NCI-H1436 (cell line): ENCODE measurements at regions not wholly inside any gene's neighbourhood (a gene's known extent, or its start where the extent isn't known, plus 50 kb on each side); places are given as distances from the start of the nearest gene placed in this dataset.
"Not testable (repeated sequence)": the region's sequence is repeated elsewhere in the genome, so short reads cannot be mapped to it uniquely, and the experiment has no call there.

Experiments
- DNase-seq: peaks from one replicate; lab custom pipeline; 2025; lab: John Stamatoyannopoulos, UW

- DNase-seq: no peak
Observed at GRCh38 chr6:21334651-21335050, 258.9 kb upstream of the SOX4 start.

DNA sequence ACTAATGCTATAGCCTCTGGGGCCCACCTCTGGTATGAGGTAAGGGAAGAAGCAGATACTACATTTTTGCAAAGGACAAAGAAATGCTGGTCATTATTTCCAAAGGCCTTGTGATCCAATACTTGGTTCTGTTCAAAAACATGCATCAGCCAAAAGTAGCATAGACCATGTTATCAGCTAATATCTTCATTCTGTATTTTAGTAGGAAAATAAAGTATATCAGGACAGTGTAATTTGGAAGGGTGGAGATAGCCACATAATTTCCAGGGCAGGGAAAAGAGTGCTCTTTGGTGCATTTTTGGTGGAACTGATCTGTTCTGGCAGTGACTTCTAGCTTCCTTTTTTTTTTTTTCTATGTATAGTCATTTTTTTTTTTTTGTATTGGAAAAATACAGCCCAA, 258.0 kb upstream of the SOX4 start:
- DNase-seq: no peak

DNA sequence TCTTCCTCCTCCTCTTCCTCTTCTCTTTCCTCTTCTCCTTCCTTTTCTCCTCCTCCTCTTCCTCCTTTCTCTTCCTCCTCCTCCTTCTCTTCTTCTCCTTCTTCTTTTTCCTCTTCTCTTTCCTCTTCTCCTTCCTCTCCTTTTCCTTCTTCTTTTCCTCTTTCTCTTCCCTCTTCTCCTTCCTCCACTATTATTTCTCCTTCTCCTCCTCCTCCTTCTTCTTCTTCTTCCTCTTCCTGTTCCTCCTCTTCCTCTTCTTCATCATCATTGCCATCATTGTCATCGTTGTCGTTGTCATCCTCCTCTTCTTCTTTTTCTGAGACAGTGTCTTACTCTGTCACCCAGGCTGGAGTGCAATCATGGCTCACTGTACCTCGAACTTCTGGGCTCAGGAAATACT, 256.3 kb upstream of the SOX4 start:
- DNase-seq: no peak

- DNase-seq: no peak
Observed at GRCh38 chr6:21340573-21340972, 253.0 kb upstream of the SOX4 start.

- no peak for DNase-seq
Observed at GRCh38 chr6:21341910-21342309, 251.6 kb upstream of the SOX4 start.

DNA sequence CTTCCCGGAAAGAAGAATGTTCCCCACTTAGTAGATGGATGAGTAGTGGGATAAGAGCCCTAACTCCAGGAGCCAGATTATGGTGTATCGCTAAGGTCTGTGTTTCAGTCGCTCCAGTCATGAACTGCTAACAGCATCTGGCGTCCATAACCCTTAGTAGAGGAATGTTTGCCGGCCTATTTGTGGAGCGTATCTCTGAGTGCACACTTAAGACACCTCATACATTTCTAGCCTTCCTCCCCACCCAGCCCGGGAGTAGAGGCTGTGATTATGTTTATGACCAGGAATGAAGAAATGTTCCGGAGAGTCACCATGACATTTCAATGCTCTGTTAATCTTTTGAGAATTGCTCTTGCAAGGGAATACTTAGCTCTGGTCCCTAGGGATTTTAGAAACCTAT, 251.1 kb upstream of the SOX4 start:
- DNase-seq: no peak

- not testable (repeated sequence) for DNase-seq
Observed at GRCh38 chr6:21345704-21346103, 247.8 kb upstream of the SOX4 start.

DNA sequence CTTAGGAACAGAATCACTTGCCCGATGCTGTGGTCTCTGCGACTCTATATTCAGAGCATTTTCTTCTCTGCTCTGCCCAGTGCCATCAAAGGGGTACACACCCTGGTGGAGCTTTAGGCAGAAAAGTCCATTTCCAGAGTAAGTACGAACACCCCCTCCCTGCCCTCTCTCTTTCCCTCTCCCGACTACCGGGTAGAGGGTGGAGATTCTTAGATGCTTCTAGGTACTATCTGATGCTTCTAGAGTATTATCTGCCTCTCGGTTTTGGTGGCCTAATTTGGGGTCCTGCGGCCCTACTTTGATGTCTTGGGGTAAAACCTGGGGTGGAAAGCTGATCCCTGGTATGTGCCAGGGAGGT, 245.4 kb upstream of the SOX4 start:
- DNase-seq: no peak

DNA sequence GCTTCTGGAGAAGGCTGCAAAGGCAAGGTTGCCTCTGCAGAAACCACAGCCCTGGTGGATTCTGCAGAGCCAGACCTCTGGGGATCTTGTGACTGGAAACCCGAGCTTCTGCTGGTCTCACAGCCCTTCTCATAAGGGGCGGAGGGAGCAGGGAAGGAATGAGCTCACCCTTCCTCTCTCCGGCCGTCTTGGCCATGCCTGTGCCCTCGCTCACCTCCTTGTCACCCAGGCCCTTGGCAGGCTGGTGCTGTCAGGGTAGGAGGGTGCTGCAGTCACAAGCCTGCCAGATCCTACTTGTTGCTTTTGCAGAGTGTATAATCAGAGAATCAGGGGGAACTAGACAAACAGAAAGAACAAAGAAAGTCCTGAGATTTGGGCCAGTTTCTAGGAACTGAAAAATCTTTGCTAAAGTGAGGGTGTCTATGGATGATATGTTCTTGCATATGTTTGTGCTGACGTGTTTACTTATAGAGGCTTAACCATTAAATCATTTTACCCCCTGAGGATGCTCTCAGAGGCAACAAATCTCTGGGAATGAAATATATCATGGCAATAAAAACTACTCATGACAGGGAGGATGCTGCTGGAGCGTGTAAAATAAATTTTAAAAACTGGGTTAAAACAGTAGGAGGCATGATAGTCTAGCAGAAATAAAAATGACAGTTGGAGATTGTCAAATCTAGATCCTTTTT, 244.9 kb upstream of the SOX4 start:
- DNase-seq: no peak

GRCh38 chr6:21349834-21350233, 243.7 kb upstream of the SOX4 start:
- no peak for DNase-seq

DNA sequence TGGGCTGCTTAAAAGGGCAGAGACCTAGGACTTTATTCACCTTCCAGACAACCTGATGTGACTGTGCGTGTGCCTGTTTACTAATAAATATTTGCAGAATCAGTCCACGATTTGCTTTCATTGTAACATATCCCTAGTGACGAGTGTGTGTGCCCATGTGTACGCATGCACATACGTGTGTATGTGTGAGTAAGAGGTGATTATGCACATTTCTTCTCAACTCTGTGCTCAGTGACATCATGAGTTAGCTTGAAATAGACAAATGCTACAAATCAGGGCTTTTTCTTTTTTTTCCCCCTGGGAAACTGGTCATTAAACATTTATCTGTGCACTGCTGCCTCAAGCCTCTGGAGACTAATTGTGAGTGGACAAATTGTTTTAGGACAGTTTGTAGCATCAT, 242.6 kb upstream of the SOX4 start:
- DNase-seq: no peak

DNA sequence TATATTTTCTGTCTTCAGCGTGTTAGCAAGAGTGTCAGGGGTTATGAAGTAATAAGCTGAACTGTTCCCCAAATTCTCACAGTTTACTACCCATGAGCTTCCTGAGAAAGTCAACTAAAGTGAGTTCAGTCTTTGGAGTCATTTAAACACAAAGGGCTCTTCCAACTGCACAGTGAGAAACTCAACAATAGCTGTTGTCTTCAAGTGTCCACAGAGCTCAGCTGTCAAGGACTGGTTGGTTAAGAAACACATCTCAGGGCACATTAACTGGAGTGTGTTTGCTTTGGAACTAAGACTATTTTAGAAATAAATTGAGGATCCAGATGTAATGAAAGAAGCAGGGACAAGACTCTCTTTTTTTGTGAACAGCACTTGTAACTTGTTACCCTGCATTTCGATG, 241.4 kb upstream of the SOX4 start:
- no peak for DNase-seq

DNA sequence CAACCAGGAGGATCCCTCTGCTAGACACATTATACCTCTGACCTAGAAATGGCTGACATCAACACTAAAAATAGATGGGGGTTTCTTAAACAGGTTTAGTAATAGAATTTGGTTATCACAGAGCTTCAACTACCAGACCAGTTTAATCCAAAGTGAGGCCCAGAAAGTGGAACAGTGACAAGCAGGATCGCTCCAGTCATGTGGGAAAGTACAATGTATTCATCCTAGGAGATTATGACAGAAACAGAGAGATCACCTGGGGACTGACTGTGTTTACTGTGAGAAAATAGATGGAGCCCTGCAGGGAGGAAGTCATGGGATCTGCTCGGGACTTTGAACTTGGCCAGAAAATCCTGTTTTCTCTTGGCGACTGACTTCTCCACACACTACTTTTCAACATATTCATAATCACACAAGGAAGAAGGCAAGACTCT, 238.7 kb upstream of the SOX4 start:
- no peak for DNase-seq

- DNase-seq: no peak
Observed at GRCh38 chr6:21355638-21356037, 237.9 kb upstream of the SOX4 start.

DNA sequence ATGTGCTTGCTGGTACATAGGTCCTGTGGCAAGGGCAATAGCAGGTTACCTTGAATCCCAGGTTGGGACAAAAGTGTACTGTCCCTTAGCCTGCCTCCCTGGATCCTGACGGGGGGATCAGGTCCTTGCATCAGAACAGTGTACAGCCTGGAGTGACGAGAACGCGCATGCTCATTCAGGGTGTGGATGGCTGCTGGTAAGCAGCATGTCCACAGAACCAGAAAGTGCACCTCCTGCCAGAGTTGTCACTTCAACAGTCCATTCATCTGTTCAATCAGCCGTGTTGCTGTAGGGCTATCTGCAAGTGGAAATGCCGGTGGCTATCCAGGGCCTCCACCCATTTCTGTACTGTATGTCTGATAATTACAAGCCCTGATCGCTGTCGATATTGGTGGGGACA, 236.3 kb upstream of the SOX4 start:
- no peak for DNase-seq

DNA sequence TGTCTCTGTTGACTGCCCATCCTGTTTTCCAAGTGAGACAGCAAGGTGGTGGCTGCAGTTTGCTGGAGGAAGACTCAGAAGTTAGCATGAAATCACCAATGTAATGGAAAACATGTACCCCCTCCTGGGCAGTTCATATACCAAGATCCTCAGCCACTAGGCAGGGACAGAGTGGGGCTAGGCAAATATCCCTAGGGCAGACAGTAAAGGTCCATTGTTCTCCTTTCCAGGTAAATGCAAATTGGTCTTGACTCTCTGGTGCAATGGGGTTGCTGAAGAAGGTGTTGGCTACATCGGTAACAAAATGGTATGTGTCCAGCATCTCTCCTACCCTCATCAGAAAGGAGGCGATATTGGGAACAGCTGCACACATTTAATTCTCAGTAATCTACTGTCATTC, 233.6 kb upstream of the SOX4 start:
- DNase-seq: no peak

- no peak for DNase-seq
Observed at GRCh38 chr6:21360336-21360735, 233.2 kb upstream of the SOX4 start.

DNA sequence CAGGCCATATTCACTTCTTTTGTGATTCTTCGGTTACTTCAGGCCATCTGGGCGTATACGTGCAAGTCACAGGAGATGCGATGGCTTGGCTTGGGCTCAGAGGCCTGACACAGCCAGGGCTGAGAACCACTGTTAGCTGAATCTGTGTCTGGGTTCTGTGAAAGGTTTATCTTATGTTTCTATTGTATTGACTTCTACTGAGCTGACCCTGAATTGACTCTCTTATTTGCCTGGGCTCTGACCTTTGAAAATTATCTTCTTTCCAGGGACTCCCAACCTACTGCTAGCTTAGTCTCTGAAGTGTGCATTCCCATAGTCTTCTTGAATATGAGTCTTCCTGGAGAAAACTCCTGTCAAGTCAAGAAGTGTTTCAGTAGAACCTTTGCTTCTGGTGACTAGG, 226.4 kb upstream of the SOX4 start:
- DNase-seq: no peak

GRCh38 chr6:21367649-21368154, 225.8 kb upstream of the SOX4 start:
- DNase-seq: no peak

DNA sequence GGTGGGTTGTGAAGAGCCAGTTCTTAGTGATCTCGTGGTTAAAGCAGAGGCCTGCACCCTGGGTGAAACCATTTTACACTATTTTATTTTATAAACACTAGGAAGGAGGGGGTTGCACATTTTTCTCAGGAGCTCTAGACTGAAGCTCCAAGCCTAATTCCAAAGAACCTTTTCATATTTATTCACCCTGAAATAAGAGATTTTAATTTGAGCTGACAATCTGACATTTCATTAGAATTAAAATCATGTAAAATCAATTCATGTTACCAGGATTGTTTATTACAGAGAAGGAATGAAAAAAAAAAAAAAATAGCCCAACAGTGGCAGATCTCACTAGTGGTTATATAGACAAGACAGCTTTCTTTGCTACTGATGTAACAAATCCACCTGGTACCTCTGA, 222.5 kb upstream of the SOX4 start:
- DNase-seq: no peak

DNA sequence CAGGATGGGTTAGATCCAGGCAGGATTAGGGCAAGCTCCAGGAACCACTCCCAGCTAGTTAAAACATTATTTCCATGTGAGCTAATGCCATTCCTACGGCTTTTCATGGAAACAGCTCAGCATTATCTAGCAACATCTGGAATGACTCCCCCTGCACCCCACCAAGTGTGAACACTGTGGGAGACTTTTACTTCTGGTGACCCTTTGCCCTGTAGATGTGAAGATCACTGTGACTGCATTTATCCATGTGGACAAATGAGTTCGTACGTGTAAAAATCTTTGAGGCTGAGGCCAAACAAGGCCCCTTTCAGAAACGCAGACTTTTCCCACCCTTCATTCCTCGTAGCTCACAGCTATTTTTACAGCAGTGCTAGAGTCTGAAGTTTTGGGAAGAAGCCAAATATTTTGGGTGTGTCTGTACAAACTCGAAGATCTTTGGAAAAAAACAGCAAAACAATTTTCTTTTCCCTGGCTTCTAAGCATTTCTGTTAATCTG, 221.8 kb upstream of the SOX4 start:
- no peak for DNase-seq

- no peak for DNase-seq
Observed at GRCh38 chr6:21375151-21376116, 218.1 kb upstream of the SOX4 start.

DNA sequence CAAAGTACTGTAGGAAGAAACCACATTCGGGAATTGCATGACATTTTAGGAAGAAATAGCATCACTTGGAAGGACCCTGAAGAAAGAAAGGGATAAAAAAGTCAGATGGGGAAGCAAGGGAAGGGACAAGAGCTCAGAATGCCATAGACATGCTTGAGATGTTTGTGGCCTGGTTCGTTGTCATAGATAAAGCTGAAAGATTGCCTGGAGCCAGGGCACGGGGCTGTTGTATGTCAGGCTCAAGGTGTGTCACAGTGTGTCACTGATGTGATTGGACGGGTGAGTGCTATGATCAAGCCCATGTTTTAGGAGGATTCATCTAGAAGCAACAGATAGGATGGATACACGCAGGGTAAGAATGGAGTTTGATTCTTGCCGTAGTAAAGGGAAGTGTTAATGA, 216.2 kb upstream of the SOX4 start:
- DNase-seq: no peak
